Breast epithelium (tissue), 3 donors: ENCODE measurements at regions not wholly inside any gene's neighbourhood (a gene's known extent, or its start where the extent isn't known, plus 50 kb on each side); places are given as distances from the start of the nearest gene placed in this dataset.

Source experiments
- CTCF ChIP-seq, 3 donors: fragments of 450-650 bp; IDR thresholded peaks; one replicate each; pipeline ENCODE4 v1.5.1; 2016 to 2017; ENCODE audit warnings: antibody characterized with exemption in 3 of 3, mild to moderate bottlenecking in 3 of 3, moderate library complexity in 3 of 3
- POLR2A ChIP-seq: fragments of 450-650 bp; IDR thresholded peaks from one replicate; pipeline ENCODE4 v1.6.1; 2016; ENCODE audit warnings: antibody characterized with exemption, mild to moderate bottlenecking, moderate library complexity

- no peak for TF ChIP-seq CTCF (IDR thresholded peaks at IDR 0.05)
- no peak for TF ChIP-seq POLR2A
Observed at GRCh38 chr20:48567145-48567544, 260.7 kb downstream of the PREX1 start.
